ENCODE measurements at regions not wholly inside any gene's neighbourhood (a gene's known extent, or its start where the extent isn't known, plus 50 kb on each side); places are given as distances from the start of the nearest gene placed in this dataset.
"Not testable (repeated sequence)": the region's sequence is repeated elsewhere in the genome, so short reads cannot be mapped to it uniquely, and the experiment has no call there.

GRCh38 chr16:29160171-29160570 lies 175.3 kb downstream of the LAT start:
- TF ChIP-seq CTCF (tag by site-specific recombination; IDR thresholded peaks at IDR 0.05); ZNF777 (tag by site-specific recombination; IDR thresholded peaks at IDR 0.05; ENCODE audit: borderline replicate concordance); ATF2 (tag by site-specific recombination; IDR thresholded peaks at IDR 0.05; ENCODE audit: low read depth); BCL11B (tag by site-specific recombination; IDR thresholded peaks at IDR 0.05; ENCODE audit: low read depth); ZNF561 (tag by site-specific recombination; IDR thresholded peaks at IDR 0.05; ENCODE audit: borderline replicate concordance): not testable (repeated sequence)
- TF ChIP-seq, protein P1, sequence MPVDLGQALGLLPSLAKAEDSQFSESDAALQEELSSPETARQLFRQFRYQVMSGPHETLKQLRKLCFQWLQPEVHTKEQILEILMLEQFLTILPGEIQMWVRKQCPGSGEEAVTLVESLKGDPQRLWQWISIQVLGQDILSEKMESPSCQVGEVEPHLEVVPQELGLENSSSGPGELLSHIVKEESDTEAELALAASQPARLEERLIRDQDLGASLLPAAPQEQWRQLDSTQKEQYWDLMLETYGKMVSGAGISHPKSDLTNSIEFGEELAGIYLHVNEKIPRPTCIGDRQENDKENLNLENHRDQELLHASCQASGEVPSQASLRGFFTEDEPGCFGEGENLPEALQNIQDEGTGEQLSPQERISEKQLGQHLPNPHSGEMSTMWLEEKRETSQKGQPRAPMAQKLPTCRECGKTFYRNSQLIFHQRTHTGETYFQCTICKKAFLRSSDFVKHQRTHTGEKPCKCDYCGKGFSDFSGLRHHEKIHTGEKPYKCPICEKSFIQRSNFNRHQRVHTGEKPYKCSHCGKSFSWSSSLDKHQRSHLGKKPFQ (tag by site-specific recombination; IDR thresholded peaks at IDR 0.05): not testable (repeated sequence)
- TF ChIP-seq, protein P2, sequence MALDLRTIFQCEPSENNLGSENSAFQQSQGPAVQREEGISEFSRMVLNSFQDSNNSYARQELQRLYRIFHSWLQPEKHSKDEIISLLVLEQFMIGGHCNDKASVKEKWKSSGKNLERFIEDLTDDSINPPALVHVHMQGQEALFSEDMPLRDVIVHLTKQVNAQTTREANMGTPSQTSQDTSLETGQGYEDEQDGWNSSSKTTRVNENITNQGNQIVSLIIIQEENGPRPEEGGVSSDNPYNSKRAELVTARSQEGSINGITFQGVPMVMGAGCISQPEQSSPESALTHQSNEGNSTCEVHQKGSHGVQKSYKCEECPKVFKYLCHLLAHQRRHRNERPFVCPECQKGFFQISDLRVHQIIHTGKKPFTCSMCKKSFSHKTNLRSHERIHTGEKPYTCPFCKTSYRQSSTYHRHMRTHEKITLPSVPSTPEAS (tag by site-specific recombination; IDR thresholded peaks at IDR 0.05): not testable (repeated sequence)
